OCI-LY1 (cell line): ENCODE measurements at regions not wholly inside any gene's neighbourhood (a gene's known extent, or its start where the extent isn't known, plus 50 kb on each side); places are given as distances from the start of the nearest gene placed in this dataset.
"Not testable (repeated sequence)": the region's sequence is repeated elsewhere in the genome, so short reads cannot be mapped to it uniquely, and the experiment has no call there.

Source experiments
- H2AFZ ChIP-seq: fragments of 200-600 bp; sonication (generic), shearing (Covaris generic); 2 replicates; pipeline ENCODE4 v1.6.0; 2014; ENCODE audit warnings: antibody characterized with exemption, mild to moderate bottlenecking, low read length
- H3F3A ChIP-seq: fragments of 200-600 bp; sonication (generic), shearing (Covaris generic); 2 replicates; pipeline ENCODE4 v1.6.0; 2014; ENCODE audit warnings: mild to moderate bottlenecking, antibody characterized with exemption, low read length, moderate library complexity; ENCODE audit not compliant: insufficient read depth
- H3K27ac ChIP-seq: fragments of 200-600 bp; sonication (generic); 2 replicates; pipeline ENCODE4 v1.5.1; 2014; ENCODE audit warnings: low read length, mixed run types, mild to moderate bottlenecking, low read depth; ENCODE audit not compliant: poor library complexity, severe bottlenecking
- H3K27me3 ChIP-seq: fragments of 200-600 bp; sonication (generic); 2 replicates; pipeline ENCODE4 v1.6.0; 2014; ENCODE audit warnings: antibody characterized with exemption, mild to moderate bottlenecking, low read length, moderate library complexity; ENCODE audit not compliant: insufficient read depth
- H3K36me3 ChIP-seq: fragments of 200-600 bp; sonication (generic); 2 replicates; pipeline ENCODE4 v1.6.1; 2014; ENCODE audit warnings: mild to moderate bottlenecking, antibody characterized with exemption, low read length, moderate library complexity, mixed read lengths; ENCODE audit not compliant: insufficient read depth
- H3K4me1 ChIP-seq: fragments of 200-600 bp; sonication (generic); 2 replicates; pipeline ENCODE4 v1.5.1; 2014; ENCODE audit warnings: mild to moderate bottlenecking, low read length, moderate library complexity; ENCODE audit not compliant: insufficient read depth, severe bottlenecking
- H3K4me2 ChIP-seq: fragments of 200-600 bp; sonication (generic), shearing (Covaris generic); 2 replicates; pipeline ENCODE4 v1.6.1; 2014; ENCODE audit warnings: low read length
- H3K4me3 ChIP-seq: fragments of 200-600 bp; sonication (generic); 2 replicates; pipeline ENCODE4 v1.5.1; 2014; ENCODE audit warnings: low read length, low read depth, mild to moderate bottlenecking, mixed read lengths; ENCODE audit not compliant: poor library complexity, severe bottlenecking
- H3K79me2 ChIP-seq: fragments of 200-600 bp; shearing (Covaris generic); 2 replicates; pipeline ENCODE4 v1.6.1; 2016; ENCODE audit warnings: mixed run types, low read length, mixed read lengths; ENCODE audit not compliant: insufficient read depth
- H3K9ac ChIP-seq: fragments of 200-600 bp; sonication (generic), shearing (Covaris generic); 2 replicates; pipeline ENCODE4 v1.6.1; 2014; ENCODE audit warnings: mild to moderate bottlenecking, low read length, mixed read lengths
- H3K9me2 ChIP-seq: fragments of 200-600 bp; sonication (generic), shearing (Covaris generic); 2 replicates; pipeline ENCODE4 v1.6.1; 2014; ENCODE audit warnings: low read depth, mild to moderate bottlenecking, low read length, mixed read lengths
- H3K9me3 ChIP-seq: fragments of 200-600 bp; shearing (Covaris generic); 2 replicates; pipeline ENCODE4 v1.6.1; 2014; ENCODE audit warnings: low read length, mixed read lengths
- H4K20me1 ChIP-seq: fragments of 200-600 bp; sonication (generic), shearing (Covaris generic); 2 replicates; pipeline ENCODE4 v1.6.0; 2016; ENCODE audit warnings: mild to moderate bottlenecking, low read length; ENCODE audit not compliant: insufficient read depth
- CTCF ChIP-seq: fragments of 200-600 bp; sonication (generic), shearing (Covaris generic); IDR thresholded peaks from 2 replicates; pipeline ENCODE4 v1.5.1; 2017; ENCODE audit warnings: mild to moderate bottlenecking, antibody characterized with exemption, low read length, moderate library complexity, mixed read lengths
- EZH2 ChIP-seq: fragments of 200-600 bp; sonication (generic), shearing (Covaris generic); IDR thresholded peaks from 2 replicates; pipeline ENCODE4 v1.8.0; 2017; ENCODE audit warnings: borderline replicate concordance, mixed run types, mild to moderate bottlenecking, antibody characterized with exemption, low read length, moderate library complexity, mixed read lengths

- Histone ChIP-seq H3F3A (no peaks in the 10 kb centered on the region), H3K9me3 (peaks cover 1% of the 10 kb centered on the region; the same call in 1 of the 2 replicates), H3K4me3 (no peak overlapping the region), H3K36me3 (no peaks in the 10 kb centered on the region), H3K4me1 (peaks cover 33% of the 10 kb centered on the region), H3K9ac (no peak overlapping the region), H3K9me2 (no peaks in the 10 kb centered on the region), H3K79me2 (no peaks in the 10 kb centered on the region), H3K4me2 (no peak overlapping the region), H2AFZ (no peak overlapping the region), H4K20me1 (no peaks in the 10 kb centered on the region), H3K27me3 (no peaks in the 10 kb centered on the region), H3K27ac (peak overlapping the region; percentile 13)
- TF ChIP-seq EZH2 (no peak), CTCF (no peak)
Measured at GRCh38 chr14:38053666-38054065, 154.0 kb upstream of the SSTR1 start.

GRCh38 chr14:38056270-38056669, 151.4 kb upstream of the SSTR1 start:
- H3F3A ChIP-seq = no peaks in the 10 kb centered on the region
- TF ChIP-seq EZH2 (no peak), CTCF (peak; percentile 40)
- no peaks in the 10 kb centered on the region for H3K36me3 ChIP-seq
- H4K20me1 ChIP-seq = no peaks in the 10 kb centered on the region
- H3K4me3 ChIP-seq = no peak overlapping the region
- H3K4me2 ChIP-seq = no peak overlapping the region
- no peaks in the 10 kb centered on the region for H3K9me3 ChIP-seq
- peaks cover 29% of the 10 kb centered on the region for H3K4me1 ChIP-seq
- no peaks in the 10 kb centered on the region for H3K9me2 ChIP-seq
- H3K27ac ChIP-seq = no peak overlapping the region
- no peaks in the 10 kb centered on the region for H3K27me3 ChIP-seq
- H3K79me2 ChIP-seq = no peaks in the 10 kb centered on the region
- no peak overlapping the region for H2AFZ ChIP-seq
- no peak overlapping the region for H3K9ac ChIP-seq

GRCh38 chr14:38062223-38062622, 145.5 kb upstream of the SSTR1 start:
- H3K4me2 ChIP-seq, H2AFZ ChIP-seq, H3K36me3 ChIP-seq, H3K4me3 ChIP-seq, H3K79me2 ChIP-seq, H3K9me2 ChIP-seq, H3K9ac ChIP-seq, H4K20me1 ChIP-seq, H3K27me3 ChIP-seq, H3K27ac ChIP-seq: not testable (repeated sequence)
- Histone ChIP-seq H3F3A (peaks cover 10% of the 10 kb centered on the region; the same call in 1 of the 2 replicates), H3K4me1 (peaks cover 23% of the 10 kb centered on the region), H3K9me3 (peaks cover 12% of the 10 kb centered on the region; the same call in 1 of the 2 replicates)

- Histone ChIP-seq H3K36me3 (no peaks in the 10 kb centered on the region), H4K20me1 (no peaks in the 10 kb centered on the region), H2AFZ (peak overlapping the region; percentile 11; the same call in 1 of the 2 replicates), H3K27ac (no peak overlapping the region), H3K27me3 (no peaks in the 10 kb centered on the region), H3K79me2 (no peaks in the 10 kb centered on the region), H3K9me2 (no peaks in the 10 kb centered on the region), H3K9me3 (peaks cover 12% of the 10 kb centered on the region; the same call in 1 of the 2 replicates), H3K4me3 (no peak overlapping the region), H3K9ac (no peak overlapping the region), H3F3A (peaks cover 12% of the 10 kb centered on the region; the same call in 1 of the 2 replicates), H3K4me2 (no peak overlapping the region), H3K4me1 (peaks cover 24% of the 10 kb centered on the region)
- TF ChIP-seq CTCF (no peak), EZH2 (no peak)
Measured at GRCh38 chr14:38063711-38064320, 143.9 kb upstream of the SSTR1 start.
